ENCODE measurements at regions not wholly inside any gene's neighbourhood (a gene's known extent, or its start where the extent isn't known, plus 50 kb on each side); places are given as distances from the start of the nearest gene placed in this dataset.
"Not testable (repeated sequence)": the region's sequence is repeated elsewhere in the genome, so short reads cannot be mapped to it uniquely, and the experiment has no call there.

GRCh38 chr6:120938164-120938875 is 396.0 kb downstream of the TBC1D32 start:
- Histone ChIP-seq H3K27me3 (ENCODE audit: control insufficient read depth, insufficient read depth, low read length) (no peaks in the 10 kb centered on the region), H3K36me3 (ENCODE audit: control insufficient read depth, insufficient read depth, low read length) (no peaks in the 10 kb centered on the region), H3K4me3 (ENCODE audit: low read depth, low read length) (no peak overlapping the region)
- DNase-seq (ENCODE audit: low read depth) (no peak), FAIRE-seq (no peak)
- no peak for TF ChIP-seq CTCF (IDR thresholded peaks at IDR 0.05; ENCODE audit: insufficient read depth, low read length, severe bottlenecking)

- no peak for FAIRE-seq
- TF ChIP-seq CTCF (IDR thresholded peaks at IDR 0.05; ENCODE audit: insufficient read depth, low read length, severe bottlenecking) = no peak
- no peak for DNase-seq (ENCODE audit: low read depth)
- no peak overlapping the region for H3K4me3 ChIP-seq (ENCODE audit: low read depth, low read length)
- no peaks in the 10 kb centered on the region for H3K27me3 ChIP-seq (ENCODE audit: control insufficient read depth, insufficient read depth, low read length)
- H3K36me3 ChIP-seq (ENCODE audit: control insufficient read depth, insufficient read depth, low read length) = no peaks in the 10 kb centered on the region
Measured at GRCh38 chr6:120935908-120936307, 398.4 kb downstream of the TBC1D32 start.

DNA sequence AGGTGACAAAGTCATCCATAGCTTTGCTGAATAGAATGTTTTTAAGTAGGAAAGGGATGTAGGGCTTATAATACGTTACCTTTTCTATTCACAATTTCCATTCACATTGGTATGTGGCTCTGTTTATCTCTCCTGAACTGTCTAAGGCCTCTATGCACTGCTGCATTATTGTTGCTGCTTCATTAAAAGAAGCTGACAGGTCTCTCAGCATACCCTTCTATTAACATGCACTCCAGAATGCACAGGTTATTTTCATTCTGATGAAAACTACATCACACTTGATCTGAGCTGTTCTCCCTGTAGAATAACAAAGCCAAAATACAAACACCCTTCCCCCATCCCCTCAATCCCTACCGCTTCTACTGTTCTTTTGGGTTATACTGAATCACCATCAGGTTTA is 399.3 kb downstream of the TBC1D32 start:
- DNase-seq (ENCODE audit: low read depth) (no peak), FAIRE-seq (no peak)
- H3K4me3 ChIP-seq (ENCODE audit: low read depth, low read length) = no peak overlapping the region
- no peak for TF ChIP-seq CTCF (IDR thresholded peaks at IDR 0.05; ENCODE audit: insufficient read depth, low read length, severe bottlenecking)
- no peaks in the 10 kb centered on the region for H3K36me3 ChIP-seq (ENCODE audit: control insufficient read depth, insufficient read depth, low read length)
- no peaks in the 10 kb centered on the region for H3K27me3 ChIP-seq (ENCODE audit: control insufficient read depth, insufficient read depth, low read length)

DNA sequence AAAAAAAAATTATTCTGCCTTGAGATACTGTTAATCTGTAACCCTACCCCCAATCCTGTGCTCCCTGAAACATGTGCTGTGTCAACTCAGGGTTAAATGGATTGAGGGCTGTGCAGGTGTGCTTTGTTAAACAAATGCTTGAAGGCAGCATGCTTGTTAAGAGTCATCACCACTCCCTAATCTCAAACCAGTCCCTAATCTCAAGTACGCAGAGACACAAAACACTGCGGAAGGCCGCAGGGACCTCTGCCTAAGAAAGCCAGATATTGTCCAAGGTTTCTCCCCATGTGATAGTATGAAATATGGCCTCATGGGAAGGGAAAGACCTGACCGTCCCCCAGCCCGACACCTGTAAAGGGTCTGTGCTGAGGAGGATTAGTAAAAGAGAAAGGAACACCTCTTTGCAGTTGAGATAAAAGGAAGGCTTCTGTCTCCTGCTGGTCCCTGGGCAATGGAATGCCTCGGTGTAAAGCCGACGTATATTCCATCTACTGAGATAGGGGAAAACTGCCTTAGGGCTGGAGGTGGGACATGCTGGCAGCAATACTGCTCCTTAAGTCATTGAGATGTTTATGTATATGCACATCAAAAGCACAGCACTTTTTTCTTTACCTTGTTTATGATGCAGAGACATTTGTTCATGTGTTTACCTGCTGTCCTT is 402.6 kb downstream of the TBC1D32 start:
- H3K4me3 ChIP-seq (ENCODE audit: low read depth, low read length); DNase-seq (ENCODE audit: low read depth); H3K36me3 ChIP-seq (ENCODE audit: control insufficient read depth, insufficient read depth, low read length); H3K27me3 ChIP-seq (ENCODE audit: control insufficient read depth, insufficient read depth, low read length): not testable (repeated sequence)
- FAIRE-seq = peak; percentile 79

DNA sequence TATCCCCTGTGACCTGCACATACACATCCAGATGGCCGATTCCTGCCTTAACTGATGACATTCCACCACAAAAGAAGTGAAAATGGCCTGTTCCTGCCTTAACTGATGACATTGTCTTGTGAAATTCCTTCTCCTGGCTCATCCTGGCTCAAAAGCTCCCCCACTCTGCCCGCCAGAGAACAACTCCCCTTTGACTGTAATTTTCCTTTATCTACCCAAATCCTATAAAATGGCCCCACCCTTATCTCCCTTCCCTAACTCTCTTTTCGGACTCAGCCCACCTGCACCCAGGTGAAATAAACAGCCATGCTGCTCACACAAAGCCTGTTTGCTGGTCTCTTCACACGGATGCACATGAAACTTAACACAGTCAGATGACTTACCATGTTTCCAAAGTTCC is 403.8 kb downstream of the TBC1D32 start:
- not testable (repeated sequence) for FAIRE-seq; H3K27me3 ChIP-seq (ENCODE audit: control insufficient read depth, insufficient read depth, low read length); H3K36me3 ChIP-seq (ENCODE audit: control insufficient read depth, insufficient read depth, low read length); DNase-seq (ENCODE audit: low read depth); H3K4me3 ChIP-seq (ENCODE audit: low read depth, low read length)

DNA sequence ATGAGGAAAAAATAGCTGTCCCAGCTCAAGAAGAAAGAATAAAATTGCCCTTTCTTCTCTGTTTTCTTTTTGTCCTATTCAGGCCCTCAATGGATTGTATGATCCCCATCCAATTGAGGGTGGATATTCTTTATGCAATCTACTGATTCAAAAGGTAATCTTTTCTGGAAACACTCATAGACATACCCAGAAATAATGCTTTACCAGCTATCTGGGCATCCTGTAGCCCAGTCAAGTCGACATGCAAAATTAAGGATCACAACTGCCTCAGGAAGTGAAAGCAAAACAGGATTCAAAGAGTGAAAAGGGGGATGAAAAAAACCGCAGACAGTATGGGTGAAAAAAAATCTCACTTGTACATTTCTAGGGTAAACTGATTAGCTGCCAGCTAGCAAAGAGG is 410.1 kb downstream of the TBC1D32 start:
- no peak overlapping the region for H3K4me3 ChIP-seq (ENCODE audit: low read depth, low read length)
- DNase-seq (ENCODE audit: low read depth) (no peak), FAIRE-seq (no peak)
- no peaks in the 10 kb centered on the region for H3K27me3 ChIP-seq (ENCODE audit: control insufficient read depth, insufficient read depth, low read length)
- no peaks in the 10 kb centered on the region for H3K36me3 ChIP-seq (ENCODE audit: control insufficient read depth, insufficient read depth, low read length)
- no peak for TF ChIP-seq CTCF (IDR thresholded peaks at IDR 0.05; ENCODE audit: insufficient read depth, low read length, severe bottlenecking)

DNA sequence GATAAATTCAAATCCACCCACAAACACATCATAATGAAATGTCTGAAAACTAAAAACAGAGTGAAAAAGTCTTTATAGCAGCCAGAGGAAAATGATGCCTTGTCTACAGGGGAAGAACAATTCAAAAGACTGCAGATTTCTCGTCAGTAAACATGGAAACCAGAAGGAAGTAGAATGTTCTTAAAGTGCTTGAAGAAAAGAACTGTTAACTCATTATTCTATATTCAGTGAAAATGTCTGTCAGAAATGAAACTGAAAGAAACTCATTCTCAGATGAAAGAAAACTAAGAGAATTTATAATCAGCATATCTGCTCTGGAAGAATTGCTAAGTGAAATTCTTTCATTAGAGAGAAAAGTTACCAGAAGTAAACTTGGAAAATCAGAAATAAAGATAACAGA is 416.1 kb downstream of the TBC1D32 start:
- TF ChIP-seq CTCF (IDR thresholded peaks at IDR 0.05; ENCODE audit: insufficient read depth, low read length, severe bottlenecking) = no peak
- Histone ChIP-seq H3K4me3 (ENCODE audit: low read depth, low read length) (no peak overlapping the region), H3K27me3 (ENCODE audit: control insufficient read depth, insufficient read depth, low read length) (no peaks in the 10 kb centered on the region), H3K36me3 (ENCODE audit: control insufficient read depth, insufficient read depth, low read length) (no peaks in the 10 kb centered on the region)
- no peak for DNase-seq (ENCODE audit: low read depth)
- FAIRE-seq = no peak

Data from bronchial epithelial cell (primary cell).